PC-3 (cell line): ENCODE measurements at regions not wholly inside any gene's neighbourhood (a gene's known extent, or its start where the extent isn't known, plus 50 kb on each side); places are given as distances from the start of the nearest gene placed in this dataset.
"Not testable (repeated sequence)": the region's sequence is repeated elsewhere in the genome, so short reads cannot be mapped to it uniquely, and the experiment has no call there.

Experiments used
- ATAC-seq: fragments of 200-7000 bp; cut with Tn5 transposase; 2 replicates; pipeline ENCODE4 v1.9.1; 2020; ENCODE audit warnings: mild to moderate bottlenecking, moderate library complexity
- BruUV-seq: library from RNA; stranded (reverse); fragments of 400-500 nt; replicated peaks from 2 replicates; lab custom pipeline; 2021; lab: Mats Ljungman, UMichigan
- CTCF ChIA-PET: fragments of 300-600 bp; sonication (Branson Sonifier 250); formaldehyde crosslinking; loops from one replicate; lab custom pipeline; 2022; ENCODE audit warnings: antibody characterized with exemption; lab: Charles Lee
- POLR2A ChIA-PET: fragments of 300-600 bp; sonication (Branson Sonifier 250); formaldehyde crosslinking; loops from one replicate; lab custom pipeline; 2022; ENCODE audit warnings: antibody characterized with exemption; ENCODE audit not compliant: unreplicated experiment; lab: Charles Lee
- DNase-seq: peaks from one replicate; pipeline ENCODE4 v3.0.0-alpha.2; 2015
- H2AFZ ChIP-seq: fragments of 300-600 bp; sonication (generic); 2 replicates; pipeline ENCODE4 v1.6.0; 2016; ENCODE audit warnings: antibody characterized with exemption, low read length
- H3F3A ChIP-seq: fragments of 300-600 bp; sonication (generic); one replicate; pipeline ENCODE4 v1.6.0; 2017; ENCODE audit warnings: antibody characterized with exemption, low read length, control low read depth, mild to moderate bottlenecking; ENCODE audit not compliant: unreplicated experiment
- H3K27ac ChIP-seq: fragments of 300-600 bp; sonication (generic); 2 replicates; pipeline ENCODE4 v1.5.1; 2016; ENCODE audit warnings: mild to moderate bottlenecking, low read length
- H3K27me3 ChIP-seq: fragments of 300-600 bp; sonication (generic); 2 replicates; pipeline ENCODE4 v1.6.1; 2016; ENCODE audit warnings: low read length, mixed read lengths
- H3K36me3 ChIP-seq: fragments of 300-600 bp; sonication (generic); 2 replicates; pipeline ENCODE4 v1.6.1; 2016; ENCODE audit warnings: low read depth, mixed run types, low read length, mixed read lengths
- H3K4me1 ChIP-seq: fragments of 300-600 bp; sonication (generic); 2 replicates; pipeline ENCODE4 v1.5.1; 2016; ENCODE audit warnings: low read length; ENCODE audit not compliant: insufficient read depth
- H3K4me2 ChIP-seq: fragments of 300-600 bp; sonication (generic); 2 replicates; pipeline ENCODE4 v1.6.0; 2016; ENCODE audit warnings: low read length
- H3K4me3 ChIP-seq: fragments of 300-600 bp; sonication (generic); 2 replicates; pipeline ENCODE4 v1.5.1; 2016; ENCODE audit warnings: mild to moderate bottlenecking, low read length, mixed read lengths
- H3K79me2 ChIP-seq: fragments of 300-600 bp; sonication (generic); 2 replicates; pipeline ENCODE4 v1.6.1; 2017; ENCODE audit warnings: low read length, mixed read lengths
- H3K9ac ChIP-seq: fragments of 300-600 bp; sonication (generic); 2 replicates; pipeline ENCODE4 v1.6.0; 2016; ENCODE audit warnings: mild to moderate bottlenecking, low read length
- H3K9me2 ChIP-seq: fragments of 300-600 bp; sonication (generic); replicated peaks from 2 replicates; pipeline ENCODE4 v1.6.1; 2016; ENCODE audit warnings: mixed run types, low read length, mixed read lengths
- H3K9me3 ChIP-seq: fragments of 300-600 bp; sonication (generic); 2 replicates; pipeline ENCODE4 v1.6.1; 2016; ENCODE audit warnings: low read length, mixed read lengths
- H4K20me1 ChIP-seq: fragments of 300-600 bp; sonication (generic); 2 replicates; pipeline ENCODE4 v1.6.1; 2016; ENCODE audit warnings: low read length, mixed read lengths
- EZH2 ChIP-seq: fragments of 300-600 bp; sonication (generic); IDR thresholded peaks from one replicate; pipeline ENCODE4 v1.6.1; 2017; ENCODE audit warnings: antibody characterized with exemption, mild to moderate bottlenecking, low read length; ENCODE audit not compliant: unreplicated experiment
- EZH2phosphoT487 ChIP-seq: fragments of 300-600 bp; sonication (generic); IDR thresholded peaks from 2 replicates; pipeline ENCODE4 v1.6.1; 2018; ENCODE audit warnings: mild to moderate bottlenecking, antibody characterized with exemption, low read length, borderline replicate concordance
- intact Hi-C: fragments of 100-400 bp; cut with micrococcal nuclease; formaldehyde crosslinking; loops from 2 replicates; pipeline ENCODE4 v1.9.0; 2023
- TF ChIP-seq, protein P1 (sequence below): fragments of 300-600 bp; sonication (generic); conservative IDR thresholded peaks from 2 replicates; pipeline ENCODE4 v1.5.1; 2017; ENCODE audit warnings: antibody characterized with exemption, low read depth, mild to moderate bottlenecking, low read length

DNA sequence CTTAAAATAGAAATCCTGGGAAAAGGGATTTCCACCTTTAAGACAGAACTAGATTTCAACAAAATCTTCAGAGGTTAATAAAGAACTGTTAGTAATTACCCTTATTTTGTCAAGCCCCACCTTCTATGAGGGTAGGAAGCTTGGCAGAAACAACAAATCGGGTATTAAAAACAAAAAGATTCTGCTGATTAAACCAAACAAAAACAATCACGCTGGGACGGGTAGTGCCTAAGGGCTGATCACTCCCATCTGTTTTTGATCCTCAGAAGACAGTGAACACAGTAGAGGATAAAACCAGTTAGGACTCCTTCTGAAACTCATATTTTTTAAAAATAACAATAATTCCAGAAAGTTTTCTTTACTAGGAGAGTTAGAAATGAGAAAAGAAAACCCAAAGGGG, 441.3 kb upstream of the API5 start:
- no peaks in the 10 kb centered on the region for H4K20me1 ChIP-seq
- no peaks in the 10 kb centered on the region for H3K36me3 ChIP-seq
- BruUV-seq: no TSS peak
- no peak overlapping the region for H3K9ac ChIP-seq
- no peak overlapping the region for H3K4me3 ChIP-seq
- intact Hi-C loops: no loop called here
- ChIA-PET CTCF (no interaction called here), POLR2A (no interaction called here)
- H3K4me2 ChIP-seq: no peak overlapping the region
- ATAC-seq (no peak), DNase-seq (no peak)
- H3K9me2 ChIP-seq: no peaks in the 10 kb centered on the region
- H3F3A ChIP-seq: no peaks in the 10 kb centered on the region
- H3K4me1 ChIP-seq: no peaks in the 10 kb centered on the region
- no peak overlapping the region for H3K27ac ChIP-seq
- H2AFZ ChIP-seq: no peak overlapping the region
- no peaks in the 10 kb centered on the region for H3K9me3 ChIP-seq
- TF ChIP-seq, protein P1, sequence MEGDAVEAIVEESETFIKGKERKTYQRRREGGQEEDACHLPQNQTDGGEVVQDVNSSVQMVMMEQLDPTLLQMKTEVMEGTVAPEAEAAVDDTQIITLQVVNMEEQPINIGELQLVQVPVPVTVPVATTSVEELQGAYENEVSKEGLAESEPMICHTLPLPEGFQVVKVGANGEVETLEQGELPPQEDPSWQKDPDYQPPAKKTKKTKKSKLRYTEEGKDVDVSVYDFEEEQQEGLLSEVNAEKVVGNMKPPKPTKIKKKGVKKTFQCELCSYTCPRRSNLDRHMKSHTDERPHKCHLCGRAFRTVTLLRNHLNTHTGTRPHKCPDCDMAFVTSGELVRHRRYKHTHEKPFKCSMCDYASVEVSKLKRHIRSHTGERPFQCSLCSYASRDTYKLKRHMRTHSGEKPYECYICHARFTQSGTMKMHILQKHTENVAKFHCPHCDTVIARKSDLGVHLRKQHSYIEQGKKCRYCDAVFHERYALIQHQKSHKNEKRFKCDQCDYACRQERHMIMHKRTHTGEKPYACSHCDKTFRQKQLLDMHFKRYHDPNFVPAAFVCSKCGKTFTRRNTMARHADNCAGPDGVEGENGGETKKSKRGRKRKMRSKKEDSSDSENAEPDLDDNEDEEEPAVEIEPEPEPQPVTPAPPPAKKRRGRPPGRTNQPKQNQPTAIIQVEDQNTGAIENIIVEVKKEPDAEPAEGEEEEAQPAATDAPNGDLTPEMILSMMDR: no peak
- TF ChIP-seq EZH2: no peak
- TF ChIP-seq EZH2phosphoT487: no peak
- no peaks in the 10 kb centered on the region for H3K79me2 ChIP-seq
- H3K27me3 ChIP-seq: no peaks in the 10 kb centered on the region

DNA sequence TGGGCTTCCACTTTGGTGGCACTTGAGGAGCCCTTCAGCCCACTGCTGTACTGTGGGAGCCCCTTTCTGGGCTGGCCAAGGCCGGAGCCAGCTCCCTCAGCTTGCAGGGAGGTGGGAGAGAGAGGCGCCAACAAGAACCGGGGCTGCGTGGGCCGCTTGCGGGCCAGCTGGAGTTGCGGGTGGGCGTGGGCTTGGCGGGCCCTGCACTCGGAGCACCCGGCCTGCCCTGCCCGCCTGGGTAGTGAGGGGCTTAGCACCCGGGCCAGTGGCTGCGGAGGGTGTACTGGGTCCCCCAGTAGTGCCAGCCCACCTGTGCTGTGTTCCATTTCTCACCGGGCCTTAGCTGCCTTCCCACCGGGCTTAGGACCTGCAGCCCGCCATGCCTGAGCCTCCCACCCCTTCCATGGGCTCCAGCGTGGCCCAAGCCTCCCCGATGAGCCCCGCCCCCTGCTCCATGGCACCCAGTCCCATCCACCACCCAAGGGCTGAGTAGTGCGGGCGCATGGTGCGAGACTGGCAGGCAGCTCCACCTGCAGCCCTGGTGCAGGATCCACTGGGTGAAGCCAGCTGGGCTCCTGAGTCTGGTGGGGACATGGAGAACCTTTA, 437.9 kb upstream of the API5 start:
- POLR2A ChIA-PET, H3K9me3 ChIP-seq, H3K27ac ChIP-seq, H2AFZ ChIP-seq, H3F3A ChIP-seq, H4K20me1 ChIP-seq, H3K27me3 ChIP-seq, BruUV-seq, intact Hi-C loops, H3K36me3 ChIP-seq, H3K4me1 ChIP-seq, ATAC-seq, H3K9ac ChIP-seq, H3K79me2 ChIP-seq, H3K9me2 ChIP-seq, CTCF ChIA-PET, DNase-seq, H3K4me3 ChIP-seq, H3K4me2 ChIP-seq: not testable (repeated sequence)

DNA sequence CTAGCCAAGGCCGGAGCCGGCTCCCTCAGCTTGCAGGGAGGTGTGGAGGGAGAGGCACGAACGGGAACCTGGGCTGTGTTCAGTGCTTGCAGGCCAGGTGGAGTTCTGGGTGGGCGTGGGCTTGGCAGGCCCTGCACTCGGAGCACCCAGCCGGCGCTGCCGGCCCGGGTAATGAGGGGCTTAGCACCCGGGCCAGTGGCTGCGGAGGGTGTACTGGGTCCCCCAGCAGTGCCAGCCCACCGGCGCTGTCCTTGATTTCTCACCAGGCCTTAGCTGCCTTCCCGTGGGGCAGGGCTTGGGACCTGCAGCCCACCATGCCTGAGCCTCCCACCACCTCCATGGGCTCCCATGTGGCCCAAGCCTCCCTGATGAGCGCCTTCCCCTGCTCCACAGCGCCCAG, 430.5 kb upstream of the API5 start:
- ATAC-seq, H3K9me3 ChIP-seq, intact Hi-C loops, H3F3A ChIP-seq, POLR2A ChIA-PET, H3K4me3 ChIP-seq, H3K9ac ChIP-seq, CTCF ChIA-PET, H3K4me2 ChIP-seq, H3K79me2 ChIP-seq, H3K27ac ChIP-seq, H3K9me2 ChIP-seq, H3K27me3 ChIP-seq, H4K20me1 ChIP-seq, DNase-seq, H3K4me1 ChIP-seq, BruUV-seq, H3K36me3 ChIP-seq, H2AFZ ChIP-seq: not testable (repeated sequence)

DNA sequence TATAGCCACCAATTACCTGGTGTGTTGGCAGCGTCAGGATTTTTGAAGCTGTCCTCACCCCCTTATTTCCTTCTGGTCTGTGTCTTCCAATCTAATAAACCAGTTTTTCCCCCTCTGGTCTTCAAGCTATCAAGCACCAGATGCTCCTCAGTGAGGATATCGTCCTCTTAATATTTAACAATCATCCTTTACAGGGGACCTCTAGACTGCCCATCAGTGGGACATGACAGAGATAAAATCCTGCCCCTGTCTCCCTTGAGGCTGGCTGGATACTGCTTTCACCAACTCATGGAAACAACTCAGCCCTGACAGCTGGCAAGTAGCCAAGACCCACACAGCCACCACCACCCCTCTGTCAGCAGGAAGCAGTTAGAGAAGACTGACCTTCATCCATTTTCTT, 421.0 kb upstream of the API5 start:
- no peaks in the 10 kb centered on the region for H3K27me3 ChIP-seq
- DNase-seq: no peak
- H3K27ac ChIP-seq: no peak overlapping the region
- H4K20me1 ChIP-seq: no peaks in the 10 kb centered on the region
- POLR2A ChIA-PET: no interaction called here
- H3K9me3 ChIP-seq: no peaks in the 10 kb centered on the region
- H3K9me2 ChIP-seq: no peaks in the 10 kb centered on the region
- intact Hi-C loops: no loop called here
- no peak overlapping the region for H2AFZ ChIP-seq
- H3K9ac ChIP-seq: no peak overlapping the region
- BruUV-seq: no TSS peak
- no peaks in the 10 kb centered on the region for H3K4me1 ChIP-seq
- H3K36me3 ChIP-seq: no peaks in the 10 kb centered on the region
- H3K79me2 ChIP-seq: no peaks in the 10 kb centered on the region
- no peak overlapping the region for H3K4me2 ChIP-seq
- H3F3A ChIP-seq: no peaks in the 10 kb centered on the region
- H3K4me3 ChIP-seq: no peak overlapping the region
- ATAC-seq: no peak
- CTCF ChIA-PET: no interaction called here
- TF ChIP-seq, protein P1: no peak
- TF ChIP-seq EZH2phosphoT487 (no peak), EZH2 (no peak)
